GM11168 (cell line): ENCODE measurements at regions not wholly inside any gene's neighbourhood (a gene's known extent, or its start where the extent isn't known, plus 50 kb on each side); places are given as distances from the start of the nearest gene placed in this dataset.

ENCODE experiments used
- in situ Hi-C: fragments of 300-500 bp; cut with MboI; formaldehyde crosslinking; loops from one replicate; pipeline ENCODE4 v1.12.0; 2022; ENCODE audit warnings: low sequenced_read_pairs; ENCODE audit not compliant: unreplicated experiment

DNA sequence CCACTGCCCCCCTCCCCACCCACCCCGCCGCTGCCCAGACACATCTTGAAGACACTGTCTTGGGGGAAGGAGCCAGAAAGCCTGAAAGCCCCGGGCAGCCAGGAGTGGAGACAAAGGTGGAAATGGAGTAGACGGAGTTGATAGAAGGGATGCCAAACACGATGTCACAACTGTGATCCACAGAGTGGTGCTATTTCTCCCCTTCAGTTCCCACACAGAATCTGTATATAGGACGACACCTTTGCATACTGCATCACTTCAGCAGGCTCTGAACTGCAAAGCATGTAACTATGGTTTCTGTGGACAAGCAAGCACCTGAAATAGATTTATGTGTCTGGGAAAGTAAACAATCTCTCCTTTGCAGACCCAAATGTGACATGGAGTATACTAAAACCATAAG is 56.4 kb upstream of the F13A1 start:
- in situ Hi-C loops = no loop called here

DNA sequence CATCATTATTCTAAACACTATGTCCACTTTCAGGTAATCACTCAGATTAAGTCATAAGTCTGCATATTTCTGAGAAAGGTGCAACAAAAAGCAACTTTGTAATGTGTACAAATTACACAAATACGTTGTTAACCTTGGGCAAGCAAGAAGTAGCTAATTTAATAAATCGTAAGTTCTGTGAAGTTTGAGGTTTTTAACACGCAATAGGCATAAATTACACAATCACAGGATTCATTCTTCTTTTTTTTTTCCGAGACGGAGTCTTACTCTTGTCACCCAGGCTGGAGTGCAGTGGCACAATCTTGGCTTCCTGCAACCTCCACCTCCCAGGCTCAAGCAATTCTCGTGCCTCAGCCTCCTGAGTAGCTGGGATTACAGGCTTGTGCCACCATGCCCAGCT is 57.2 kb upstream of the F13A1 start:
- in situ Hi-C loops = no loop called here

DNA sequence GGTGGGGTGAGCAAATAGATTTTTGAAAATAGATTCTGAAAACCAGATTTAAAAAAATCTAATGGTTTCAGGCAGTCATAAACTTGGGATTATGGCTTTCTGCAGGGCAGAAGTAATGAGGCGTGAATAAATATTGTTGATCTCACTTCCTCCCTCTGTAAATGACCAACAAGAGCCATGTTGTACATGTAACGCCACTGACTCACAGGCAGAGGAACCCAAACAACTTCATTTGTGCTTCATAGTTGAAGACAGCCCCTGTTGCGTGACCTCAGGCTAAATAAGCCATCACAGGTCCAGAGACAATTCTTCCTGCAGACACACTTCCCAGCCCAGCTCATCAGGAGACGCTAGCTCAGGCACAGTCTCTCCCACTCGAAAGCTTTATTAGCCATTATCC is 59.1 kb upstream of the F13A1 start:
- in situ Hi-C loops = no loop called here

DNA sequence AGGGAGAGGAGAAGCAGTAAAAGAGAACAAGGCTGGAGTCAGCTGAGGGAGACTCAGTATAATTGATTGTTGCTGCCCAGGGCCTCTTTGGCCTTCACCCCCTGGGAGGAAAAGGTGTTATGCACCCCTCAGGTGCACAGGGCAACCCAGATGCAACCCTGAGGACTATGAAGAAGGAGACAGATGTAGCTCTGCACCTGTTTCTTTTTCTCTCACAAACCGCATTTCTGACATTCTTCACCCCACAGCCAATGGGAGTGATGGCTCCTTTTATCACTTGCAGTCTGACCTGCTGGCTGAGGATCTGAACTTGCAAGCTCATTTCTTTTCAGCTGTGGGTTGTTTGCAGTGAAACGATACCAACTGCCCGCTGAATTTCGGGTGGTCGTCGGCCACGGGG is 64.1 kb upstream of the F13A1 start:
- in situ Hi-C loops = no loop called here

DNA sequence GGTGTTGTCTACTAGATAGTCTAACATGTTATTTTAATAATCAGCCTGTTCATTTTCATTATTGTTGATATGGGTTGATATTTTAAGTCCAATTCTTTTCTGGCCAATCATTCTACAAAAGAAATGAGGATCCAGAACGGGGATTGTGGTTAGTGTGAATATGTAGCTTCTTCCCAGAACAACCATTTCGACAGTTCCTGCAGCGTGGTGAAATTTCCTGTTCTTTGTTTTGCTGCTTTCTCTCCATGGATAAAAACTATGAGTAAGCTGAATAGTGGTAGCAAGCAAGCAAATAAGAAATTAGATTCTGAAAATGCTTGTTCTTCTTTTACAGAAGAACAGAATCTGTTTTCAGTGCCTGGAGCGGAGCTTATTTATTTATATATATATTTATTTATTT is 65.5 kb upstream of the F13A1 start:
- in situ Hi-C loops = no loop called here

DNA sequence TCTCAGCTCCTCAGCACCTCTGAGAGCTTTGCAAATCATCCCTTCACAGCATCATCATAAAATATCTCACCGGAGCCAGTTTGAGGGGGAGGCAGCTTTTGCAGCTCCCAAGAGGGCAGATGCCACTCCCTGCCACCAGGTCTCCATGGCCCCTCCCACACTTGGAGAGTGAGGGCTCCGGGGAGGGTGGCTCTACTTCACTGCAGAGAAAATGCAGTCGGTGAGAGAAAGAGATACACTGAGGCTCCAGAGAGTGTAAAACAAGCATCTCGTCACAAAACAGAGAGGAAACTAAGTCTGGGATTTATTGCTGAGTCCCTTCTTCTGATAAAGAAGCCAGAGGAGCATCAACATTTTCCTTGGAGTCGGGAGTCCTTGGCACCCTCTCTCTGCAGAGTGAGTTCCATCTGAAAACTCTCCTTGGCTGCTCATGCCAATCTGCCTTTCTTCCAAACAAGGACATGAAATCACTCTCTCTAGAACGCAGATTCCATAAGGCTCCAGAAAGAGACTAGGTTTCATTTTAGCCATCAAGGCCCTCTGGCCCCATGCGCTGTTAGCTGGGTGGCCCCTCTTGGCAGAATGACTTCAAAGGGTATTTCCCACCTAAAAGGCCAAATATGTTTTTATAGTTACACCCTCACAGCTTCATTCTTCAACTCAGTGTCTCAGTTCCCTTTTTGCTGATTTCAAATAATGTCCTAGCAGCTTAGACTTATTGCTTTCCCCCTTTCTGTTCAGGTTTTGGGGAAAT is 70.6 kb upstream of the F13A1 start:
- in situ Hi-C loops = no loop called here

DNA sequence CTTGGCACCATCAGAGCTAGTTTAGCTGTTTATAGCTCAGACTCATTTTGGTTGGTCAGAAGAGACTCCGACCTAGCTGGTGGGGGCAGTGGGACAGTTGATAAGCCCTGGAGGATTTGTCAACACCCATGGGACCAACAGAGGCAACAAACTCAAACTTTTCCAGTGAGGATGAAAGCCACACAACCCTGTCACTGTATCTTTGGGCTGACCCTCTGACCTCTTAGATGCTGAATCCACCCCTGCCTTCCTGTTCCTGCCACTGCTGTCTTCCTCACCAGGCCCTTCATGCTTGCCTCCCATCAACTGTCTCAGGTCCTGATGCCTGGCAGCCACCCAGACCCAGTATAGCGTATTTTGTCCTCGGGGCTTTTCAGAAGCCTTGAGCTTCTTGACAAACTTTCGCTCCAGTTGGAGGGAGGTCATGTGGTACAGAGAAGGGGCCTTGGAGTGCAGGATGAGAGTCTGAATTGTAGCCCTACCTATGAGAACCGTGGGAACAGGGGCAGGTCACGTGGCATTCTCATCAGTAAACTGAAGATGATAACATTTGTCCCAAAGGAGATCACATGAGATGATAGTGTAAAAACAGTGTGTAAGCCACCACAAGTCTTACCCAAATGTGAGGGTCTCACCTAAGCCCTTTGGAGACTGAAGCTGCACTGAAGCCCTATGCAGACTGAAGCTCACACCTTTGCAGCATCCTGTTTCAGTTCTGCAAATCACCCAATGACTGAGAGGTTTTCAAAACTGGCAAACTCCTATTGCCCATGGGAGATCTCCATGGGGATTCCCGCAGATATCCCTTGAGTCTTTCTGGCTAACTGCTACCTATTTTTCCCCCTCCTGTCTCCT is 72.0 kb upstream of the F13A1 start:
- in situ Hi-C loops = no loop called here

DNA sequence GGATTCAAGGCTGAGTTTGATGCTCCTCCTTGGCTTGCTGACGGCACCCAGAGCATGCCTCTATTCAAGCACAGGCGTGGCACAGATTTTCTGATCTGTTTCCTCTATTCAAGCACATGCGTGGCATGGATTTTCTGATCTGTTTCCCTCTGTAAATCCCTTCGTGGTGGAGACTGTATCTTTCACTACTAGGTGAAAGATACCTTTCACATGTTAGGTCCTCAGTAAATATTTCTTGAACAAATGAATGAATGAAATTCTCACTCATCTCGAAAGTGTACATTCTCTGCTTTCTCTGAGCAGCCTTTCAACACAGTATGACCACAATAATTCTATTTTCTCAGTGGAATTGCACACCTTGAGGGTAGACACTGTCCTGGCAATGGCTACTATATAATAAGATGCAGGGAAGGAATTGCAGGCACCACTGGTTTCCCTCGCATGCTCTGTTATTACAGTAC is 72.6 kb upstream of the F13A1 start:
- in situ Hi-C loops = no loop called here

DNA sequence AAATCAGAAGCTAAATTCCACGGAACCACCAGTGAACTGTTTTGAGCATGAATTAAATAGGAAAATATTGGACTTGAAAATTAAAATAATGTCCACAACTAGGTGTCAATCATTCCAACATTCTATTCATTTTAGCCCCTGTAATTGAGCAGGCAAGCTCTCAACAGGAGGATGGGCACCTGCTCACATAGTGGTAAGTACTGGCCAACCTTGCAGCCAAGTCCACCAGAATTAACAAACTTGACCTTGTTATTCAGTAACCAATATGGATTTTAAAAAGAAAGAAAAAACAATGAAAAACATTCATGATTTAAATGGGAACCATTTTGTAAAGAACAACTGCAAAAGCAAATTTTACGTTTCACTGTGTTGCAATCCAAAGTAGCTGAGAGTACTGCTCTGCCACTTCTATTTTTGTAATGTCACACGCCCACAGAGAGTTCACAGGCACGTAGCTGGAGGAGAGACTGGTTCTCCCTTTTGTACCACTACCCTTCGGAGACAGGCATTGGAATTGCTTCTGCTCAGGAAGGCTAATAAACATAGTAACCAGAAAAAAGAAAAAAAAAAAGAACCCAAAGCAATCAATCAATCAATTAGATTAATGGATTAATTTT is 75.2 kb upstream of the F13A1 start:
- in situ Hi-C loops = no loop called here

DNA sequence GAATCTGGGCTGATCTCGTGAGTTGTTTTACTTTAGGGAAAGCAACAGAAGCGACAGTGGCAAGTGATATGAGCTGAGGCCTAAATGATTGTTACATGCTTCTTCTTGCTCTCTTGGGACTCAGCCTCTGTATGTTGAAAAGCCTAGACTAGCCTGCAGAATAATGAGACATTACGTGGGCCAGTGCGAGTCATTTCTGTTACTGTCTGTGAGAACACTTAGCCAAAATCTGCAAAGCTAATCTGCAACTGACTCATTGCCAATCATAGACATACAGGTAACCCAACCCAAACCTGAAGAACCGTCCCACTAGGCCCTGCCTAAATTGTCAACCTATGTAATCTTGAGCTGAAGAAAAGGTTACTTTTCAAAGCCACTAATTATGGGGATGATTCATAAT is 77.4 kb upstream of the F13A1 start:
- in situ Hi-C loops = no loop called here

DNA sequence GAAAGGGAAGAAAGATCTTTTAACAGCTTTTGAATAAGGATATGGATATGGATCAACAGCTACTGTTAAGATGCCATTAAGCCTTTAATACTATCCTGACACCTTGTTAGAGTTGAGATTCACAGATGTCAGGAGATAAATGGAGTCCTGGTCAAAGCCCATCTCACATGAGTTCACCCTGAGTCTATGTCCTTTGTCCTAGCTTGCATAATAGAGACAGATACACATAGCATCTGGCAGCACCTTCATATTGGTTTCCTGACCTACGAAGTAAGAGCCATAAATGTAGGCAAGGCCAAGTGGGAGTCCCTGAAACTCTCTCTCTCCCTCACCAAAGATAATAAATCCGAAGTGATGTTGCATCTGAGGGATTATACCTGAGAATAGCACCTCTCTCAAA is 79.1 kb upstream of the F13A1 start:
- in situ Hi-C loops = no loop called here

DNA sequence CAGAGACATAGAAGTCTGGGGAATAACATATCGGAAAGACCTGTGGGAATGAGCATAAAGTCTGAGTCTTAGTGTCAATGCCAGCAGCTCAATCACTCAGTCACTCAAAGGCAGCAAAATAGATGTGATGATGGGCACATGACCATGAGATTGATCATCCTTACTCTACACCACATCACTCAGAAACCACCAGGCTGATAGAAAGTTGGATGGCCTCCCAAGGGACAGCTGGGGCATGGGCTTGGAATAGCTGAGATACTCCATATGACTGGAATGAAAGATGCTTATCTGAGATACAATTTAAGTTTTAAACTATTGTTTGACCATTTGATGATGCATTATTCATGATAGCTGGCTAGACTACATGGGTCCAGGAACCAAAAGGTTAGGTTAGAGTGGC is 80.9 kb upstream of the F13A1 start:
- in situ Hi-C loops = no loop called here

DNA sequence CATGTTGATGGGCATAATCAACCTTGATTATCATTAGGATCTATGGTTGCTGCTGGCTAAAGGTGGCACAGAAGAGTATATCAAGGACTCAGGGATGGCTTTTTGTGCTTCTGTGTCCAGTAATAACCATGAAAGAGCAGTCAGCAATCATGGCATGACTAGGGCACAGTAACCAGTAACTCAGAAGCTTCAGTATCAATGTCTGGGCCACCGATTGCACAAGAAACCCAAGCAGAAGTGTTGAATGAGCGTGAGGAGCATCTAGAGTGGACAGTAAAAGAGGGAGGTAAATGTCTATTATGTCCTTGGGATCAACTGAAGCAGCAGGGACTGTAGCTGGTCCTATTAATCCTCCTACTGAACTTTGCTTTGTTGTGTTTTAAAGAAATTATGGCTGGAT is 81.5 kb upstream of the F13A1 start:
- in situ Hi-C loops = no loop called here

DNA sequence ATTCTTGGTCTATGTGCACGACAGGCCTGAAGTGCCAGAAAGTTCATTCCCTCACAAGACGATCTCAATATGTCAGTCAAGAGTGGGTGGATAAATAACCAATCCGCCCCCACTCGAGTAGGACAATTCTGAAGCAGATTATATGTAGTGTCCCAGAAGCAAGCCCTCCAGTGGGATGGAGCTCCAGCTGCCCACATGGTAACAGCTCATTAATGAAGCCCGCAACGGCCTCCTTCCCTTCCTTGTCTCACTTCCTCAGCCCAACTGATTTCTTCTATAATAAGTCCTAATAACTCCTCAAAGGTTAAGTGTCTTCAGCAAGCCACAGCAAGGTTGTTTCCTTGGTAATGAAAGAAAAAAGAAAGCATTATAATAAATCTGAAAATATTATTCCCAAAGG is 82.1 kb upstream of the F13A1 start:
- in situ Hi-C loops = no loop called here

DNA sequence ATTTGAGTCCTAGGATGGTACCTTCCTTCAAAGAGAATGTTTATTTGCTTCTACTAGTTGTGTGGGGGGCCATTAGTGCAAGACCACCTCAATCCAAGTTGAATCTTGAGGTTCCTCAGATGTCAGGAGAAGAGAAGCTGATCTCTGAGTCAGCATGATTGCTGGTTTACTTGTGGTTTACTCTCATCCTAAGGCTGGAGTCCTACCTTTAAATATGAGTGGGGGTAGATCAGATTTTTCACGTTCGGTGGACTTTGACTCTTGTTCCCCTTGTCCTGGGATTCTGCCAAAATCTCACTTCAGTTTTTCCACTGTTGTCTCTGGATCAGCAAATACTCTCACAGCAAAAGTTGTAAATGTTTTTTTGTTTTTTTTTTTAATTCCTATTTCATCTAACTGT is 84.6 kb upstream of the F13A1 start:
- in situ Hi-C loops = no loop called here

DNA sequence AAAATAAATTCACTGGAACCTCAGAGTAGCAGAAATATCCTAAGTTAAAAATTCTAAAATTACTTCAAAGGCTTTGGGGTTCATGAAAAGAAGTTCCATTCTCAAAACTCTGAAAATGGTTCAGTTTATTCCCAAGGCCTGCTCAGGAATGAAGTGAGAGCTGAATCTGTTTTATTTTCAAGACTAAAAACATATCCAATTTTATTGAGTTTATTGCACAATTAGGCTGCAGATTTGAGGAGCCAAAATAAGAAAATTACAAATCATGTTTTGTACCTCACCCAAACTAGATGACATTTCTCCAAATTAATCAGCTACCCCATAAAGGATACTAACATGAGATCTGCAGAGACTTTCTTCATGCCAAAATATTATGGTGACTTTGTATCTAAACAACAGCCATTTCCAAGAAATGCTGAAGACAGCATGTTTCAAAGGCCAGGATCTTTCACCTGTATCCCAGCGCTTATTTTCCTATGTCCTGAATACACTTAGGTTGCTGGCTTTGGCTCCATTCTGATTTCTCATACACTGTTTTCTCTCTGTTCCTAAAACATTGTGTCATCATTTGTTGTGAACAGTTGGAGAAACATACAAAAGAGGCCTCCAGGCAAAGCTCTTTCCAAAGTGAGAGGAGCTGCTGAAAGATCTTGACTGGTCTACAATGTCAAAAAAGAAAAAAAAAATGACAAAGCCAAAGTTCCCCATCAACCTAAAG is 85.7 kb upstream of the F13A1 start:
- in situ Hi-C loops = no loop called here

DNA sequence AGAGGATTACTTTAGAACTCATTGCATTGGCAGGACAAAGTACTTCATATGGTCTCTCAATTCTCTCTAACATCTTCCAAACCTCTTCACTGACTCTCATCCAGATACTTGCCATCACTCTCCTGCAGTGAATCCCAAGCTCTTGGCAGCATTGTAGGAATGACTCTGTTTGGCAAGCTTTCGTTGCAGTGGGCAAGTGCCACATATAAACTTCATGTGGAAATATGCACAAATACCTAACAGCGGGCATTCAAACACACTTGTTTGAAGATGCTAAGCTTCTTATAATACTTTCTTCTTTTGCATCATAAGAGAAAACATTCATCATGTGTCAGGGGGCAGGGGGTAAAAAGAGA is 86.2 kb upstream of the F13A1 start:
- in situ Hi-C loops = no loop called here

DNA sequence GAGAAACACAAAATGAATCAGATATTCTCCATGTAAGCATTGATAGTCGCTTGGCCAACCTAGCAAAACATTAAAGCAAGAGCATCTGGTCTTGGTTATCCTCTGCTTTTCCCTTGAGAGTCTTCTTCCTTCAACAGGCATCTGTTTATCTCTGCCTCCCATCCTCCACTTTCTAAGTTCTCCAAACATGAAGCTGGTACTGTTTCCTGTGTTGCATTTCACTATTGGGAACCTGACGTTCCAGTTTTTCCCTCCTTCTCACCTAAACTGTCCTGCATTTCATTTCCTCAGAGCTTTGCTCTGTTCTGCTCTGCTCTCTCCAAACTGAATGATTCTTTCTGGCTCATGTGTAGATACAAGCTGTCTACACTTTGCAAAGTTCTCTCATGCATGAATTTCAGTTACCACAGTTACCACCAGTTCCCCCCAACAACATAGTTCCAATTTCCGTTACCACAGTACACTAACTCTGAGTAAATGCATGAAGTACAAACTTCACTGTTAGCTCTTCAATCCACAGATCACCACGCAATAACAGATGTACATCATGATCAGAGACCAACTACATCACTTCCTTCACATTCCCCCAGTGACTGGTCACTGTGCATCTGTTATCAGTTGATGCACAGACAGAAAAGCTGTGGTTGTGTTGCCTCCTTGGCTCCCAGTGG is 86.7 kb upstream of the F13A1 start:
- in situ Hi-C loops = no loop called here

DNA sequence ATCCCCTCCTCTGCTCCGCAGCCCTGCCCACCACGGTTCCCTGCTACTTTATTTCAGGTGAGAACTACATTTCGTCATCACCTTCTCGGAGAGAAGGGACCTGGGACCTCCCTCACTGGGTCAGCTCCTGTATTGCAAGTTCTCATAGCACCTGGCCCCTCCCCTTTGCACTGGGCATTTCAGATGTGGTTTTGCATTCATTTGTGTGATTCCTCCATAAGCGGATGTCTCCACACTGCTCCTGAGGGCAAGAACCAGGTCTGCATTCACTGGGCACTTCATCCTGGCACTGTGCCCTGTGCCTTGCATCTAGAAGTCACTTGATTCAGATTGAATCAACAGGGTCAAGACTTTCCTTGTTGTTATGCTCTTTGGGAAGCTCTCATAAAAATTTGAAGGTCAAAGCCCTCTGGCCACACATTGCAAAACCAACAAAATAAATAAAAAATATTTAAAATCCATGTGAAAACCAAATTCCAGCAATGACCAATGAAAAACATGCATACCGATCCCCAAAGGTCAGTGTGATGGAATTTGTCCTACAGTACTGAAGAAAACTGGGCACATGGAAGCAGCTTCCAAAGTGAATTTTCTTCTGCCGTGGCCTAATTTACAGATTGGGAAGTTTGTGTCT is 89.1 kb upstream of the F13A1 start:
- in situ Hi-C loops = no loop called here

DNA sequence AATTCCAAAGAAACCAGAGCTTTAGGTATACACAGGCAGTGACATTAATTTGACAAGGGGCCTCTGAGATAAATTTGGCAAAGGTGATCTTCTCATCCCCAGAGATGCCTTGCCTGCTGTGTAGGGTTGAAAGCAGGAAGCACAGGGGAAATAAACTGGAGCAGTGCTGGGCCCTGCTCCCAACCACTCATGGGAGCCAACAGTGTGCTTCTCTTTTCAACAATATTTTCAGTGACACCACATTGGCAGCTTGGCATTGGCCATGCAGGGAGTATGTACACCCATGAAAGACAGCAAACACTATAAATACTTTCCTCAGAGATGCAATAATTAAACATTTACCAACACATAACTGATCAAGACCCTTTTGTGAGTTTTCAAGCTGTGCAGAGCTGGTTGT is 90.7 kb upstream of the F13A1 start:
- in situ Hi-C loops = no loop called here
